GM12892 (cell line): ENCODE measurements at regions not wholly inside any gene's neighbourhood (a gene's known extent, or its start where the extent isn't known, plus 50 kb on each side); places are given as distances from the start of the nearest gene placed in this dataset.

Source experiments
- POLR2AphosphoS5 ChIP-seq: IDR thresholded peaks from 2 replicates; pipeline ENCODE4 v1.6.1; 2011; ENCODE audit warnings: low read depth, low read length, control low read depth
- TAF1 ChIP-seq: IDR thresholded peaks from 2 replicates; pipeline ENCODE4 v1.6.1; 2011; ENCODE audit warnings: low read depth, mild to moderate bottlenecking, control low read depth, low read length, borderline replicate concordance

GRCh38 chr2:8241317-8241716 lies 440.5 kb upstream of the ID2 start:
- TF ChIP-seq POLR2AphosphoS5 (no peak), TAF1 (no peak)
